ENCODE measurements at regions not wholly inside any gene's neighbourhood (a gene's known extent, or its start where the extent isn't known, plus 50 kb on each side); places are given as distances from the start of the nearest gene placed in this dataset.
"Not testable (repeated sequence)": the region's sequence is repeated elsewhere in the genome, so short reads cannot be mapped to it uniquely, and the experiment has no call there.

DNA sequence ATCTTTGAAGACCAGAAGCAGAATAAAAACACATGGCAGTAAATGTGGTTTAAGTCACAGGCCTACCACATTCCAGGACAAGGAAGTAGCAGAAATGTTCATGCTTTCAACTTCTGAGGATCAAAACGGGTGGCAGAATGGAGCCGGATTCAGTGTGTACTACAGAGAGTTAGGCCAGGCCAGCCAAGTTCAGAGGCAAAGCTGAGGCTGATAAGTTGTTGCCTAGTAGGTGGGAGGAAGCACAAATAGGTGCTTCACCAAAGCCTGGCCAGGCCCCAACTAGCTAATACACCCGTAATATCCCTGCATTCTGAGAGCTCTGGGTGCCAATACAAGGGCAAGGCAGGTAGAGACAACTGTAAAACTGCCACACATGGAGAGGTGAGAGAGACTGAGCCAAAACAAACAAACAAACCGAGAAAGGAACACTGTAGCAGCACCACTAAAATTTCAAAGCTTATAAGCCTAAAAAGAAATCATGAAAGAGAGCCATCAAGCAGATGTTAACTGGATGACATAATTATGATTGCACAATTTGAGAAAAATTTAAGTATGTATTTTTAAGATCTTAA lies 156.4 kb upstream of the CBLB start:
- peak; percentile 28 for DNase-seq (ENCODE audit: low spot score)

DNA sequence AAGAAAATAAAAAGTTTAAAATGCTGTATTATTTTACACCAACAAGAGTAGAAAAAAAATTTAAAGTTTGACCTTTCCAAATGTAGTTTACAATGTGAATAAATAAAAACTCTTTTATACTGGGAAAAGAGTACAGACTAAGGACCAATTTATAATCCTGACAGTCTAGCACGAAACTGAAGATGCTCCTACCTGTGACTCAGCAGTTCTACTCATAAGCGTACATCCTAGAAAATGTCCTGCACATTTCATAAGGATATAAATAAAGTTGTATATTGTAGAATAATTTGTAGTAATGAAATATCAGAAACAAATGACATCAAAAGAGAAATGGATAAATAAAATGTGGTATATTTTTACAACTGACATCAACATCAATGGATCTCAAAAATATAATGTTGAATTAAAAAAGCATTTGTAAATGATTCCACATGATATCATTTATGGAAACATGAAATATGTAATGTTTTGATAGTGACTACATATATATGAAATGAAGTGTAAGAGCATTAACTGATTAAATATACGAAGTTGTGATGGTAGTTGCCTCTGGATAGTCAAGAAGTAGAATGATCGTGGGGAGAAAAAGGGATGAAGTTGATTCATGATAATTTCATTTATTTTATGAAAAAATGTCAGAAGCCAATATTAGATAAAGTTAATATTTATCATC lies 161.3 kb upstream of the CBLB start:
- no peak for DNase-seq (ENCODE audit: low spot score)

DNA sequence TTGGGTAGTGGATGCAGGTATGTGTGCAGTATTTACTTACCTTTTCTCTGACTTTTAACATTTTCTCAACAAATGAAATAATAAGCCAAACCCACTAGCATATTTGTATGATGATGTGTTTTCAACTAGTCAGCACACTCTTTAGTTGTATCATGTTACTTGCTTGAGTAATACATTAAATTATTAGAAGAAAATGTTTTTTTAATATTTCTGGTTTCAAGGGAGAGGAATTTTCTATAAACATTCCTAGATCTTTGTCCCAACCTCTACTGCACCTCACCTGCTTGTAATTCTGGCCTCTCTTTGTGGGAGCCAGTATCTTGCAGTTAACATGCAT lies 161.8 kb upstream of the CBLB start:
- no peak for DNase-seq (ENCODE audit: low spot score)

DNA sequence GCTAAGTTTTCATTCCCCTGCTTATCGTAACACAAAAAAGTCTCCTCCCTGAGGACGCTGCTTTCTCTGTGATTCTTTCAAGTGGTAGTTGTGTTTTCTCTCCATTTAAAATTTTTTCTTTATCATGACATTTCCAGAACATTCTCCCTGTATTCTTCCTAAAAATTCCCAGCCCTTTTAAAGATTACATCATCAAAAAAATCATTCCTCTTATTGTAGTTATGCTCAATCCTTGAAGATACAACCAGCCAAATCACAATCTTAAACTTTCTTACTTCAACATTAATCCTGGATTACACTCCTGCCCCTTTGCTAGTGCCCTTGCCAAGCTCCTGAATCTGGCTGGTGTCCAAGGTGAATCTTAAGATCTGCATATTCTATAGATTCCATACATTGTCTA lies 163.7 kb upstream of the CBLB start:
- DNase-seq (ENCODE audit: low spot score) = no peak

DNA sequence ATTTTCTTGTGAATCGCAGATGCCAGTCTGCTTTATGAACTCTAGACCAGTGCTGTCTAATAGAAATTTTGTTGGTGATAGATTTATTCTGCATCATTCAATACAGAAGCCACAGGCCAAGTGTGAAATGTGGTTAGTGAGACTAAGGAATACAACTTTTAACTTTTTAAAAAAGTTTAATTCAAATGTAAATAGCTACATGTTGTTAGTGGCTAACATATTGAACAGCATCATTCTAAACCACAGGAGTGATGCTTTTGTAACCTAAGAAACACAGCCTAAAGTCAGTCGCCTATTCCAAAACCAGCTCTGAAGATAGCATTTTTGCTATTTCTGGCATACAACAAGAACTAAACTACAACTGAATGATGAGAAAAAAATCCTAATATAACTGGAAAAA lies 164.8 kb upstream of the CBLB start:
- no peak for DNase-seq (ENCODE audit: low spot score)

DNA sequence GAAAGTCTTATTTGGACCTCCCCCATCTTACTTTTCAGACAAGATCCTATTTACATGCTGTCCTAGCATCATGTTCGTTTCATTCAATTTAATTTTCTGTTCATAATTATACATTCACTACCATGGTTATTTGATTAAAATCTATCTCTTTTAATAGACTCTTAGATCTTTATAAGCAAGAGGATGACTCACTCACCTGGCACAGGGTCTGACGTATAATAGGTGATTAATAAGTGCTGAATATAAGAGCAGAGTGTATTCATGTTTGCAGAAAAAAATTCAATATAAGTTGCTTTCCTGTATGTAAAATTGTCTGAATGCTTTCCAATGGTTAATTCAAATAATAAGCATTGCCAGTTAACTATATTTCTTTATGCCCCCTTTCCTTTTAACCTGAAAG lies 165.5 kb upstream of the CBLB start:
- no peak for DNase-seq (ENCODE audit: low spot score)

DNA sequence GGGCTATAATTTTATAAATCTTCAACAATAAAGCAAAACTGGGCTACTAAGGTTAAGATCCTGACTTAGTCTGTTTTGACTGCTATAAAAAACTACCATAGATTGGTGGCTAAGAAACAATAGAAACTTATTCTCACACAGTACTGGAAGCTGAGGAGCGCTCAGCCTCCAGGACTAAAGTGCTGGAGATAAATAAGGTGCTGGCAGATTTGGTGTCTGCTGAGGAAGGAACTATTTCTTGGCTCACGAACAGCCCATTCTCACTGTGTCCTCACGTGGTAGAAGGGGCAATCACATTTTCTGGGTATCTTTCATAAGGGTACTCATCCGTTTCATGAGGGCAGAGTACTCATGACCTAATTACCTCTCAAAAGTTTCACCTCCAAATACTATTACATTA lies 166.8 kb upstream of the CBLB start:
- no peak for DNase-seq (ENCODE audit: low spot score)

DNA sequence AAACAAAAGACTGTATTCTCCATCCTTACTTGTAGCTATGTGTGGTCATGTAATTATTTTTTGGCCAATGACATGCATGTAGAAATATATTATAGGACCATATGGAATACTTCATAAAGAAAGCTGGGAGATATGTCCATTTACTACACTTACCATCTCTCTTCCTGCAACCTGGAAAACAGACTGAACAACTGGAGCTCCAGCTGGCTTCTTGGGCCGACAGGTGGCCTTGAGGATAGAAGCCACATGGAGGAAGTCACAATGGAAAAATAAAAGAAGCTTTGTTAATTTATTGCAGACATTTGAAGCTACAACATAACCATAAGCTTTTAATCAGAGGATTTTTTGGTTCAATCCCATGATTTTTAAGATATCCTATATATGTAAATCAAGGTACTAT lies 167.9 kb upstream of the CBLB start:
- no peak for DNase-seq (ENCODE audit: low spot score)

DNA sequence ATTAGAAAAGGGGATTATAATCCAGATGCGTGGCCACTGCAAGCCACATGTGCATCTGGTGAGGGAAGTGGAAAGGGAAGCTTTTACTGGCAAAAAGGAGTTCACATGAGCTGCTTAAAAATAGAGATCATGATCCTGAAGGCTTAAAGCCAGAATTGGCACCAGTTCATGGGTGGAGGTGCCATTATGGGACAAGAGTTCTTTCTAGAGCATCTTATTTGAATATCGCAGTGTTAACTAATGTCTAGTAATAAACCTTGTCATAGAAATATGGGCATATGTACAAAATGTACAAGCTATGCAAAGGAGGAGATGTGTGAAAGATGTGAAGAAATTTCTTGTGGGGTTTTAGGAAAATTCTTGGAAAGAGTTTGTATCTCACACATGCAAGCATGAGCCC lies 178.4 kb upstream of the CBLB start:
- no peak for DNase-seq (ENCODE audit: low spot score)

DNA sequence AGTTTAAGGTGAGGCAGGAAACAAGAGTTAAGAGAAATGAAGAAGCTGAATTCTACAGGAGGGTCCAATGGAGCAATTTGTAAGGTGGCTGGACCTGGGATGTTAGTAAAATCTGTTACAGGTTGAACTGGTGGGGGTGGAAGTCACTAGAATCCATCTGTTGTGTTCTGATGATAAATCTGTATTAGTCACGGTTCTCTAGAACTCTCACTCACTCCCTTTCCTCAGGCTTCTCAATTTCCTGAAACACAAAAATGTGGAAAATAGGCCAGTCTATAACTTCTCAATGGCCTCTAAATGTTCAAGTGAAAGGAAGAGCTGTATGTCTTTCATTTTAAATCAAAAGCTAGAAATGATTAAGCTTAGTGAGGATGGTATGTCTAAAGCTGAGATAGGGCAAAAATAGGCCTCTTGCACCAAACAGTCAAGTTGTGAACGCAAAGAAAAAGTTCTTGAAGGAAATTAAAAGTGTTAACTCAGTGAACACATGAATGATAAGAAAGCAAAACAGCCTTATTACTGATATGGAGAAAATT lies 180.2 kb upstream of the CBLB start:
- DNase-seq (ENCODE audit: low spot score) = no peak

DNA sequence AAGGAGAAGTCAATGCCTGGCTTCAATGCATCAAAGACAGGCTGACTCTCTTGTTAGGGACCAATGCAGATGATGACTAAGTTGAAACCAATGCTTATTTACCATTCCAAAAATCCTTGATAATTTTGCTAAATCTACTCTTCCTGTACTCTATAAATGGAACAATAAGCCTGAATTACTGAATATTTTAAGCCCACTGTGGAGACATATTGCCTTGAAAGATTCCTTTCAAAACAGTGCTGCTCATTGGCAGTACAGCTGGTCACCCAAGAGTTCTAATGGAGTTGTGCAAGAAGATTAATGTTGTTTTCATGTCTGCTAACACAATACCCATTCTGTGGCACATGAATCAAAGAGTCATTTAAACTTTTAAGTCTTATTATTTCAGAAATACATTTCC lies 181.0 kb upstream of the CBLB start:
- no peak for DNase-seq (ENCODE audit: low spot score)

DNA sequence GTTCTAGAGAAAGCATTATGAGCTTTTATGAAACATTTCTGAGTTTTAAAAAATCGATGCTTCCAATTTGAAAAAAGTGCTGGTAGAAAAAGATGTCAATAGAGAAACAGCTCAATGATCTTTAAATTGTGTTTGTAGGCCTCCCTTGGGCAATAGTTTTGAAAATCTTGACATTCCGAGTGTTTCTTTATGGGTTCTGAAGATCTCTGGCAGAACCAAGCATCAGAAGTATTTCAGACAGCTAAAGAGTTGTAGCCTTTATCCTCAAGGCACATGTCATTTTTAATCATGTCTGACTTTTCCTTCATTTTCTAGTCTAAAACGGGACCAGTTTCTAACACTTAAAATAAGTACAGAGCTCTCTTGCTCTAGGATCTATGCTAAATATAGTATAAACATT lies 188.1 kb upstream of the CBLB start:
- DNase-seq (ENCODE audit: low spot score) = no peak

DNA sequence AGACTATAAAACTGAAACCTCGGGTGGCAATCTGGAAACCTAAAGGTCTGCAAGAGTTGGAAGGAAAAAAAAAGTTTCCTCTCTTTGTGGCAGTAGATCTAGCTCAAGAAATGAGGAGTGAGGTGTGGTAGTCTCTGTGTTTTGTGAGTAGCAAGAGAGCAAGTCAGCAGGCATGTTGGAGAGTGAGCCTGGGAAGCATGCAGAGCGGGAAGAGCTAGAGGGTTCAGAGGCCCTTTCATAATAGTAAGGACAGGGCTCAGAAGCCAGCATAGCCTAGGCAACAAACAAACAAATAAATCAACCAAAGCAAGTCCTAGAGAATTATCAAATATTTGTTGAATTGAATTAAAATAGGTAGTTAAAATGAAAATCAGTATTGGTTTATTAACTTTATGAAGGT lies 189.7 kb upstream of the CBLB start:
- no peak for DNase-seq (ENCODE audit: low spot score)

DNA sequence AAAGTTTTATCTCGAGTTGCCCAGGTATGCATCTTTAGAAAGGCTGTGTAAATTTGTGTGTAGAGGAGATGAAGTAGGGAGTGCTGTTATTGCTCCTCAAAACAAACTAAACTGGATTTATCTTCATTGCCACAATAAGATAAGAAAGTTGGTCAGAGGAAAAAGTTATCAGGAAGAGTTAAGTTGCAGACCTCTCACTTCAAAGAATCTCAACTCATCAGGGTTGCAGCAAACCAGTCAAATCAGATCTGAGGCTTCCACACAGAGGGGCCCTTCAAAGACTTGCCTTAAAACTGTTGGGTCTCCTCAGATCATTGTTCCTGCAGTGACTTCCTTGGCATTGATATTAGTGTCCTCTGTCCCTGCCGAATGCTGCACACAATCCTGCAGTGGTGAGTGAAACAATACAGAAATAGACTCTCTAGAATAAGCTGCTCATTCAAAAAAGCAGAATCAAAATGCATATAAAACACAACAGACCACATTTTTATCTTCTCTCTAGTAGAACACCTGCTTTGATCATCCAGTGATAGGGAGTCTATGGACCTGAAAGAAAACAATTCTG lies 191.2 kb upstream of the CBLB start:
- no peak for DNase-seq (ENCODE audit: low spot score)

DNA sequence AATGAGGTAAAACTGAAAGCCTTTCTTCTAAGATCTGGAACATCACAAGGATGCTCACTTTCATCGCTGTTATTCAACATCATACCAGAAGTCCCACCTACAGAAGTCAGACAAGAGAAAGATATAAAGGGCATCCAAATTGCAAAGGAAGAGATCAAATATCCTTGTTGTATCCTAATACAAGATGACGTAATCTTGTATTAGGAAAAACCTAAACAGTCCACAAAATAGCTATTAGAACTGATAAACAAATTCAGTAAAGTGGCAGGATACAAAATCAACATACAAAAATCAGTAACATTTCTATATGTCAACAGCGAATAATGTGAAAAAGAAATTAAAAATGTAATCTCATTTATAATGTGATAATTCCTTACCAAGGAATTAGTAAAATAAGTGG lies 195.1 kb upstream of the CBLB start:
- no peak for DNase-seq (ENCODE audit: low spot score)

DNA sequence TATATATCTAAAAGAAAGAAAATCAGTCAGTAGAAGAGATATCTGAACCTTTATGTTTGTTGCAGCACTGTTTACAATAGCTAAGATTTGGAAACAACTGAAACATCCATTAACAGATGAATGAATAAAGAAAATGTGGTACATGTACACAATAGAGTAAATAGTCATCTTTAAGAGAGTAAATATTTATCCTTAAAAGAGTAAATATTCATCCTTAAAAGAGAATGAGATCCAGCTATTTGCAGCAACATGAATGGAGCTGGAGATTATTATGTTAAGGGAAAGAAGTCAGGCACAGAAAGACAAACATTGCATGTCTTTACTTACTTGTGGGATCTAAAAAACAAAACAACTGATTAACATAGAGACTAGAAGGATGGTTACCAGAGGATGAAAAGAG lies 197.0 kb upstream of the CBLB start:
- no peak for DNase-seq (ENCODE audit: low spot score)

DNA sequence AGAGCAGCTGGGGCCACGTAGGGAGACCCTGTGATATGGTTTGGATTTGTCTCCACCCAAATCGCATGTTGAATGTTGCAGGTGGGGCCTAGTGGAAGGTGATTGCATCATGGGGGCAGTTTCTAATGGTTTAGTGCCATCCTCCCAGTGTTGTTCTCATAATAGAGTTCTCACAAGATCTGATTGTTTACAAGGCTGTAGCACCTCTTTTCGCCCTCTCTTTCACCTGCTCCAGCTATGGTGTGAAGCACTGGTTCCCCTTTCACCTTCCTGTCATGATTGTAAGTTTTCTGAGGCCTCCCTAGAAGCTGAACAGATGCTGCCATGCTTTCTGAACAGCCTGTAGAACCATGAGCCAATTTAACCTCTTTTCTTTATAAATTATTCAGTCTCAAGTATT lies 198.9 kb upstream of the CBLB start:
- DNase-seq (ENCODE audit: low spot score) = no peak

DNA sequence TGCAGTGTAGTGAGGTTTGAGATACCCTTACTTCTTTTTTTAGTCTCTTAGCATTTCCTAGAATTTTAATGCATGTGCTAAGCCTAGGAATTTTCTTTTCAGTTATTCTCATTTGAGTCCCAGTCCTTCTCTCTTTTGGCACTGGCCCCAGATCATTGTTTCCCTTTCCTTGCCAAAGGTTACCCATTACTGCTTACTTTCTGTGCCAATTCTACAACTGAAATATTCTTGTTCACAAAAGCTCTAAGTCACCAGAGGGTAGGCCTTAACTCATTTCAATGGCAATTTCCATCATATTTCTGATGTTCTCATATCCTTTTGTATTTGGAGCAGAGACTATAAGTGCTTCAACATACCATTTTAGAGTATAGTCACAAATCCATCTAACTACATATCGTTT lies 199.6 kb upstream of the CBLB start:
- no peak for DNase-seq (ENCODE audit: low spot score)

DNA sequence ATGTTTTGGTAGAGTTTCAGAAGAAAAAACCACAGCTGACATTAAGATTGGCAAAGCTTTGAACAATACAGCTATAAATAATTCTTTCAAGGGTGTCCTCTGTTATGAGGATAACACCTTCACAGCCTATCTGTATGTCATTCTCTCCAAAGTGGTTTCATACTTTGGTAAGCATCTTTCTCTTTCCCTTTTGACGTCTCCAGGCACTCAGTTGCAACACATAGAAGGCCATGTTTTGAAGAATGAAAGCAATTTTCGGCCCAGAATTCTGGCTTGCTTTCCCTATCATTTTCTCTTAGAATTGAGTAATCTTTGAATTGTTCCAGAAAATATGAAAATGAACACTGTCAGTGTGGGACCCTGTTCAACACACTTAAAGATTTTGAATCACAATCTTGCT lies 200.0 kb upstream of the CBLB start:
- no peak for DNase-seq (ENCODE audit: low spot score)

DNA sequence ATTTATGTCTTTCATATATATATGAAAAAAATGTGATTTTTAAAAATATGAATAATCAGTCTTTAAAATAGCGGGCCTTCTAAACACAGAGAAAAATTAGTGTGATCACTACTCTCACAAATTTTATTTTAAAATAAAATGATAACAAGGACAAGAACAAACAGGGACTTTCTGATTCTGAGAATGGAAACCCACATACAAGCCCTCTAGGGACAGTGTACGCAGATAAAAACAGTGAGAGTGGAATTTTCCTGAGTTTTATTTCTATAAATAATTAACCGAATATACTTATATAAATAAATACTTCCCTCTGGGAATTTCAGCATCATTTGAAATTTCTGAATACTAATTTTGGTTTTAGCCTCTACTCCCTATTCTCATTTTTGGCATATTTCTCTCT lies 201.4 kb upstream of the CBLB start:
- DNase-seq (ENCODE audit: low spot score) = no peak

DNA sequence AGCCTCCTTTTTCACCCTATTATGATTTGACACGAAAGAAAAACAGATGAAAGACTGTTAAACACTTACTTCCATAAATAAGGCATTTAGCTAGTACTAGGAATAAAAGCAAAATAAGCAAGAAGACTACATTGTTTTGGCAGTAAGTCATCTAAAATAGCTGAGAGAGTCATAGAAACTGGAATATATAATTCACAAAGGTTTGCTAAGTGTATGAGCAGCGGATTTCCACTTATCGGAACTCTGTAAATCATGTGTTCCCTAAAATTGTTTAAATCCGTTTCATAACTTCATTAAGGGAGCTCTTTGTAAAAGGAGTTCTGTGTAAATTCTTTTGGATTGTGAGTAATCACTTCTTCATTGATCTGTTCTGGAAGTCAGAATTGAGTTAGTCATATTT lies 202.5 kb upstream of the CBLB start:
- DNase-seq (ENCODE audit: low spot score) = no peak

DNA sequence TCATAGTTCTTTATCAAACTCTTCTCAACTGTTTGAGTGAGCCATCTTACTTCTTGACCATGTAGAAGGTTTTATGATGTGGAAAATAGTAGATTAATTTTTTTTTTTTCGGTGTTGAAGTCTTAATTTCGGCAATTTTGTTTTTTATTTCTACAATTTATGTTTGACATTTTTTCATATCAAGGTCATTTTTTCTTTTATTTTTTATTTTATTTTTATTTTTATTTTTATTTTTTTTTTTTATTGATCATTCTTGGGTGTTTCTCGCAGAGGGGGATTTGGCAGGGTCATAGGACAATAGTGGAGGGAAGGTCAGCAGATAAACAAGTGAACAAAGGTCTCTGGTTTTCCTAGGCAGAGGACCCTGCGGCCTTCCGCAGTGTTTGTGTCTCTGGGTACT lies 203.8 kb upstream of the CBLB start:
- not testable (repeated sequence) for DNase-seq (ENCODE audit: low spot score)

DNA sequence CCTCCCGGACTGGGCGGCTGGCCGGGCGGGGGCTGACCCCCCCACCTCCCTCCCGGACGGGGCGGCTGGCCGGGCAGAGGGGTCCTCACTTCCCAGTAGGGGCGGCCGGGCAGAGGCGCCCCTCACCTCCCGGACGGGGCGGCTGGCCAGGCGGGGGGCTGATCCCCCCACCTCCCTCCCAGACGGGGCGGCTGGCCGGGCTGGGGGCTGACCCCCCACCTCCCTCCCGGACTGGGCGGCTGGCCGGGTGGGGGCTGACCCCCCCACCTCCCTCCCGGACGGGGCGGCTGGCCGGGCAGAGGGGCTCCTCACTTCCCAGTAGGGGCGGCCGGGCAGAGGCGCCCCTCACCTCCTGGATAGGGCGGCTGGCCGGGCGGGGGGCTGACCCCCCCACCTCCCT lies 205.0 kb upstream of the CBLB start:
- not testable (repeated sequence) for DNase-seq (ENCODE audit: low spot score)

DNA sequence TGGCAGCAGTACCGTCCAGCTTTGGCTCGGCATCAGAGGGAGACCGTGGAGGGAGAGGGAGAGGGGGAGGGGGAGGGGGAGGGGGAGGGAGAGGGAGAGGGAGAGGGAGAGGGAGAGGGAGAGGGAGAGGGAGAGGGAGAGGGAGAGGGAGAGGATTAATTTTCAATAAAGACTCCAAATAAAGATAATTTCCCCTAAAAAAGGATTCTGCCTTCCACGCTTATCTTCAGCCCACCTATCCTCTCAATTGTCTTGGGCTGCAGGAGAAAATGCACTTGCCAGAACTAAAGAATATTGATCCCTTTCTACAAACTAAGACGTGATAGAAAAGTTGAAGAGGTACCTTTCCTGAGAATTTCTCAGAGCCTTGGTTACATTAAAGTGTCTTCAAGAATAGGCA lies 206.9 kb upstream of the CBLB start:
- not testable (repeated sequence) for DNase-seq (ENCODE audit: low spot score)

All from LoVo (cell line).